Mucosa of descending colon (tissue), 3 donors: ENCODE measurements at regions not wholly inside any gene's neighbourhood (a gene's known extent, or its start where the extent isn't known, plus 50 kb on each side); places are given as distances from the start of the nearest gene placed in this dataset.

ENCODE experiments used
- ATAC-seq: fragments of 200-7000 bp; cut with Tn5 transposase; one replicate; pipeline ENCODE4 v1.9.1; 2020; ENCODE audit warnings: mild to moderate bottlenecking, moderate library complexity
- DNase-seq, 3 donors: peaks; one replicate each; pipeline ENCODE4 v3.0.0-alpha.2; 2020
- H3K36me3 ChIP-seq: fragments of 200-600 bp; one replicate; pipeline ENCODE4 v1.8.0; 2021; ENCODE audit warnings: low read depth, mild to moderate bottlenecking
- H3K4me1 ChIP-seq: fragments of 200-600 bp; one replicate; pipeline ENCODE4 v1.8.0; 2021; ENCODE audit warnings: low read depth, mild to moderate bottlenecking
- H3K4me3 ChIP-seq: fragments of 200-600 bp; one replicate; pipeline ENCODE4 v1.8.0; 2021; ENCODE audit warnings: mild to moderate bottlenecking
- H3K9me3 ChIP-seq: fragments of 200-600 bp; one replicate; pipeline ENCODE4 v1.8.0; 2021; ENCODE audit warnings: mild to moderate bottlenecking
- CTCF ChIP-seq: fragments of 200-600 bp; IDR thresholded peaks from one replicate; pipeline ENCODE4 v1.8.0; 2022; ENCODE audit warnings: antibody characterized with exemption, mild to moderate bottlenecking
- intact Hi-C, 2 donors: fragments of 100-400 bp; cut with DNase I in 1 of 2; cut with micrococcal nuclease in 1 of 2; formaldehyde crosslinking; loops; one replicate each; pipeline versions ENCODE4 v1.11.0 to v1.11.1; 2022; cut with DNase I, micrococcal nuclease
- donor health status: DM: no; HTN: no; CAD: no; lungs with moderate emphysema.
- donor health status: DM: no; HTN: no; CAD: no.
- donor health status: DM: no; HTN: yes; CAD: no.

GRCh38 chr2:217478831-217479455 is 523.9 kb downstream of the TNS1 start:
- no peaks in the 10 kb centered on the region for H3K4me1 ChIP-seq
- no peak for TF ChIP-seq CTCF
- H3K4me3 ChIP-seq: no peak overlapping the region
- no peak for DNase-seq
- ATAC-seq: no peak
- intact Hi-C loops: no loop called here
- no peaks in the 10 kb centered on the region for H3K36me3 ChIP-seq
- H3K9me3 ChIP-seq: no peaks in the 10 kb centered on the region

- no peaks in the 10 kb centered on the region for H3K4me1 ChIP-seq
- no peak for DNase-seq
- H3K4me3 ChIP-seq: no peak overlapping the region
- intact Hi-C loops: no loop called here
- no peak for TF ChIP-seq CTCF
- H3K9me3 ChIP-seq: no peaks in the 10 kb centered on the region
- ATAC-seq: no peak
- no peaks in the 10 kb centered on the region for H3K36me3 ChIP-seq
Observed at GRCh38 chr2:217477583-217477982, 525.2 kb downstream of the TNS1 start.

DNA sequence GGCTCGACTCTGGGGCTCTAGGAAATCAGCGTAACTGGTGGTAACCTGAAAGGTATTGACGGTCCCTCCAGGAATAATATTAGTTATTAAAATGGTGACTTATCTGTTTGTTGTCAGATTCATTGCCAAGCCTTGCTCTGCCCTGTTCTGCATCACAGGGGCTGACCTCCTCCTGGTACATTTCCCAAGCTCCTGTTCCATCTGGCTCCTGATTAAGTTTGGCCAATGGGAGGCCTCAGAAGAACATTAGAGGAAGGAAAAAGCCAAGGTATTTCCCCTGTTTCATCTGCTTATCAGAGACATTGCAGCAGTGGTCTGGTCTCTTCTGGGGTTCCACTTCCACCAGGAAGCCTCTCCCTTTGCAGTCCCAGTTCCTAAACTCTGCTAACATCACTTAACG is 527.0 kb downstream of the TNS1 start:
- no peak overlapping the region for H3K4me3 ChIP-seq
- H3K4me1 ChIP-seq: no peaks in the 10 kb centered on the region
- DNase-seq (no peak), ATAC-seq (no peak)
- H3K36me3 ChIP-seq: no peaks in the 10 kb centered on the region
- no peak for TF ChIP-seq CTCF
- intact Hi-C loops: no loop called here
- no peaks in the 10 kb centered on the region for H3K9me3 ChIP-seq

DNA sequence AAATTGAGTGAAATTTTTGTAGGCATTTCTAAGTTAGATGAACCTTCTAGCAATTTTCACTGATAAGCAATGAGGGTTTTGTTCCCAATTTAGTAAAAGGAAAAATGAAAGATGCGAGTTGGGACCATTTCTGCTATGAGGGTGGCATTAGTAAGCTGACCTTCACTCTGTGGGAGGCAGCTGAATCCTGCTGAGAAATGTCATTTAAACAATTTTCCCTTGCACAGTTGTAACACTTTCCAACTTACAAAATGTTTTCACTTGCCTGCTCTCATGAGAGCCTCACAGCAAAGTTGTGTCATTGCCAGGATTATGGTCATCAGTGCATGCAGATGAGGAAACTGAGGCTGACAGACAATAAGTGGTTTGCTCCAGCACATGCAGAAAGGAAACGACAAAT is 527.7 kb downstream of the TNS1 start:
- no peaks in the 10 kb centered on the region for H3K9me3 ChIP-seq
- no peak for TF ChIP-seq CTCF
- ATAC-seq: no peak
- no peak overlapping the region for H3K4me3 ChIP-seq
- DNase-seq: no peak
- no peaks in the 10 kb centered on the region for H3K36me3 ChIP-seq
- H3K4me1 ChIP-seq: no peaks in the 10 kb centered on the region
- intact Hi-C loops: no loop called here

DNA sequence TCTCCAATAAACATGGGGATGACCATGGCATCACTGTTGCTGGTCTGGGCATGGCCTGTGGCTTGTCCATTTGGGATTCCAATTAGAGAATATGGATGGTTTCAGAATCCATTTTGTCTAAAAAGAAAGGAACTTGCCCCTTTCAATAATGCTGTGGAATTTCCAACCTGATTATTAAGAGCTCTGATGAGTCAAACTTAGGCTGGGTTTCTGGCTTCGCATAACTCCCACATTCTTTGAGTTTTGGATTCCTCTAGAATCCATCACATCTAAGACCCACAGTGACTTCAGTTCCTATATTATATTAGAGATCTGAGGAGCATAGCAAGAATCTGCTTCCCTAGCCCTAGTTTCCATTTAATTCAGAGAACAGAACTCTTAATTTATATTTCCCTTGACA is 531.5 kb downstream of the TNS1 start:
- Histone ChIP-seq H3K9me3 (no peaks in the 10 kb centered on the region), H3K36me3 (no peaks in the 10 kb centered on the region), H3K4me1 (no peaks in the 10 kb centered on the region), H3K4me3 (no peak overlapping the region)
- no peak for ATAC-seq
- intact Hi-C loops: no loop called here
- no peak for DNase-seq
- no peak for TF ChIP-seq CTCF
